Inflammatory macrophage treated with lipopolysaccharide for 1 hour (primary cell): ENCODE measurements at regions not wholly inside any gene's neighbourhood (a gene's known extent, or its start where the extent isn't known, plus 50 kb on each side); places are given as distances from the start of the nearest gene placed in this dataset.
"Not testable (repeated sequence)": the region's sequence is repeated elsewhere in the genome, so short reads cannot be mapped to it uniquely, and the experiment has no call there.

Source experiments
- DNase-seq, 2 donors: peaks; one replicate each; pipeline ENCODE4 v3.0.0-alpha.2; 2020 to 2022

GRCh38 chr7:17396692-17397091, 98.2 kb downstream of the AHR start:
- no peak for DNase-seq

- peak; percentile 30 to 32 for DNase-seq
Measured at GRCh38 chr7:17401791-17402627, 103.6 kb downstream of the AHR start.

GRCh38 chr7:17402628-17403278, 104.3 kb downstream of the AHR start:
- DNase-seq = no peak

- no peak for DNase-seq
Measured at GRCh38 chr7:17404006-17404405, 105.6 kb downstream of the AHR start.

GRCh38 chr7:17405786-17406185, 107.3 kb downstream of the AHR start:
- DNase-seq = peak; percentile 40 to 53

GRCh38 chr7:17406738-17407137, 108.3 kb downstream of the AHR start:
- DNase-seq = peak; percentile 30 to 33

GRCh38 chr7:17407229-17407628, 108.8 kb downstream of the AHR start:
- no peak for DNase-seq

GRCh38 chr7:17408245-17408903, 109.9 kb downstream of the AHR start:
- peak; percentile 88 to 93 for DNase-seq

GRCh38 chr7:17408904-17409290, 110.4 kb downstream of the AHR start:
- DNase-seq = no peak

GRCh38 chr7:17411922-17412321, 113.5 kb downstream of the AHR start:
- no peak for DNase-seq

GRCh38 chr7:17412883-17413282, 114.4 kb downstream of the AHR start:
- no peak for DNase-seq

GRCh38 chr7:17415955-17416354, 117.5 kb downstream of the AHR start:
- no peak for DNase-seq

- DNase-seq = not testable (repeated sequence)
Measured at GRCh38 chr7:17420308-17421015, 122.0 kb downstream of the AHR start.

- no peak for DNase-seq
Measured at GRCh38 chr7:17421941-17422340, 123.5 kb downstream of the AHR start.

GRCh38 chr7:17422966-17423365, 124.5 kb downstream of the AHR start:
- no peak for DNase-seq

GRCh38 chr7:17427924-17428323, 129.5 kb downstream of the AHR start:
- DNase-seq = no peak

- no peak for DNase-seq
Measured at GRCh38 chr7:17429579-17429978, 131.1 kb downstream of the AHR start.

GRCh38 chr7:17432793-17433192, 134.3 kb downstream of the AHR start:
- no peak for DNase-seq

- no peak for DNase-seq
Measured at GRCh38 chr7:17434191-17434590, 135.7 kb downstream of the AHR start.

GRCh38 chr7:17434841-17435692, 136.6 kb downstream of the AHR start:
- DNase-seq = no peak

- DNase-seq = no peak
Measured at GRCh38 chr7:17436126-17436525, 137.7 kb downstream of the AHR start.

- DNase-seq = no peak
Measured at GRCh38 chr7:17437586-17437985, 139.1 kb downstream of the AHR start.
